ENCODE measurements at regions not wholly inside any gene's neighbourhood (a gene's known extent, or its start where the extent isn't known, plus 50 kb on each side); places are given as distances from the start of the nearest gene placed in this dataset.

DNA sequence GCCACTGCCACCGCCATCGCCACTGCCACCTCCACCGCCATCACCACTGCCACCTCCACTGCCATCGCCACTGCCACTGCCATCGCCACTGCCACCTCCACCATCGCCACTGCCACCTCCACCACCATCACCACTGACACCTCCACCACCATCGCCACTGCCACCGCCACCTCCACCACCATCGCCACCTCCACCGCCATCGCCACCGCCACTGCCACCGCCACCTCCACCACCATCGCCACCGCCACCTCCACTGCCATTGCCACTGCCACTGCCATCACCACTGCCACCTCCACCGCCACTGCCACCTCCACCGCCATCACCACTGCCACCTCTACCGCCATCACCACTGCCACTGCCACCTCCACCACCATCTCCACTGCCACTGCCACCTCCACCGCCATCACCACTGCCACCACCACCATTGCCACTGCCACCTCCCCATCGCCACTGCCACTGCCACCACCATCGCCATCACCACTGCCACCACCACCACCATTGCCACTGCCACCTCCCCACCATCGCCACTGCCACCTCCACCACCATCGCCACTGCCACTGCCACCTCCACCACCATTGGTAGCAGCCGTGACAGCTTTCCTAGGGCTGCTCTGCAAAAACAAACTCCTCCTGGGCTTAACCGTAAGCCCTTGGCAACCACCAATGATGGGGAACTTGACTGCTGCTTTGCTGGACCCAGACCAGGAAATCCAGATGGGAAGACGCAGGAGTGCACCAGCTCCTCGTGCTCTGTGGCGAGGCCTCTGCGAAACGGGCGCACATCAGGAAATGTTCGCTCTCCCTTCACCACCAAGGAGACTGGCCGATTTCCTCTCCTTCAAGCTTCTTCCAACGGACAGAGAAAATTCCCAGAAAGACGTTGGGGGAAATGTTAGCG is 147.2 kb downstream of the RBFOX3 start:
- H3K4me1 ChIP-seq (replicated peaks): no peaks in the 10 kb centered on the region
- H3K27ac ChIP-seq: no peak overlapping the region
- no peaks in the 10 kb centered on the region for H3K9me3 ChIP-seq
- no peaks in the 10 kb centered on the region for H3K36me3 ChIP-seq
- TF ChIP-seq POLR2A (IDR thresholded peaks at IDR 0.05) (no peak), POLR2AphosphoS5 (IDR thresholded peaks at IDR 0.05) (no peak), CTCF (IDR thresholded peaks at IDR 0.05) (no peak)
- H3K4me3 ChIP-seq: no peak overlapping the region
- H3K27me3 ChIP-seq (replicated peaks; ENCODE audit: insufficient read depth): peaks cover 9% of the 10 kb centered on the region
- 90% methylated on average over 36 of the region's 36 CpGs for WGBS
- DNase-seq (ENCODE audit: low spot score): no peak
- intact Hi-C loops (cut with DNase I): no loop called here

- no peak for DNase-seq (ENCODE audit: low spot score)
- H3K4me1 ChIP-seq (replicated peaks): no peaks in the 10 kb centered on the region
- H3K27ac ChIP-seq: no peak overlapping the region
- H3K4me3 ChIP-seq: no peak overlapping the region
- intact Hi-C loops (cut with DNase I): no loop called here
- H3K9me3 ChIP-seq: no peaks in the 10 kb centered on the region
- H3K36me3 ChIP-seq: no peaks in the 10 kb centered on the region
- WGBS: 79% methylated on average over 2 of the region's 2 CpGs
- TF ChIP-seq CTCF (IDR thresholded peaks at IDR 0.05) (no peak), POLR2A (IDR thresholded peaks at IDR 0.05) (no peak), POLR2AphosphoS5 (IDR thresholded peaks at IDR 0.05) (no peak)
- peaks cover 2% of the 10 kb centered on the region for H3K27me3 ChIP-seq (replicated peaks; ENCODE audit: insufficient read depth)
Observed at GRCh38 chr17:79461041-79461440, 149.8 kb downstream of the RBFOX3 start.

- WGBS: 83% methylated on average over 4 of the region's 4 CpGs
- H3K4me1 ChIP-seq (replicated peaks): no peaks in the 10 kb centered on the region
- H3K4me3 ChIP-seq: no peak overlapping the region
- H3K9me3 ChIP-seq: no peaks in the 10 kb centered on the region
- H3K36me3 ChIP-seq: no peaks in the 10 kb centered on the region
- TF ChIP-seq POLR2A (IDR thresholded peaks at IDR 0.05) (no peak), CTCF (IDR thresholded peaks at IDR 0.05) (no peak), POLR2AphosphoS5 (IDR thresholded peaks at IDR 0.05) (no peak)
- no peaks in the 10 kb centered on the region for H3K27me3 ChIP-seq (replicated peaks; ENCODE audit: insufficient read depth)
- intact Hi-C loops (cut with DNase I): no loop called here
- no peak overlapping the region for H3K27ac ChIP-seq
- no peak for DNase-seq (ENCODE audit: low spot score)
Observed at GRCh38 chr17:79459846-79460245, 151.0 kb downstream of the RBFOX3 start.

DNA sequence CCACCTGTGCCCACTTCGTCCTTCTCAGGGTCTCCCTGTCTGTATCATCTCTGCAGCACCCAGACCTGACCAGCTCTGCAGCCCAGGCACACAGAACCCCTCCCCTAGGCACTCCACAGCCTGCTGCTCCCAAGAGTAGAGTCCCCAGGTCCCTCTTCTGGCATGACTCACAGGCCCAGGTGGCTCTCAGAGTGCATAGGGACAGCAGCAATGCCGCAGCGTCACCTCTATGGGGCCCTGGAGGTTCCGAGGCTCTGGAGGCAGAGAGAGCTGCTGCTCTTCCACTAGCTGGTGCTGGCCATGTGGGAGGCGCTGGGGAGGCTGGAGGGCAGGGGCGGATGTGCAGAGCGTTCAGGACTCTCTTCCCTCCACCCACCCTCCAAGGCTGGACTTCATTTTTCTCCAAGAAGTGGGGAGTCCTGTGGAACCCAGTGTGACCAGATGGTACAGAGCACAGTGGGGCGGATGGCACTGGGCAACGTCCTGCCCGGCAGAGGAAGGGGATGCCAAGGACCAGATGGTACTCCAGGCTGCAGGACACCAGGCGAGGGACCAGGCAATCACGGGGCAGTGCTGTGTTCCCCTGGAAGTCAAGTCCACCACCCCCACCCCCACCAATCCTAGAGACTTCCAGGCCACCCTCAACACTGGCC is 151.7 kb downstream of the RBFOX3 start:
- DNase-seq (ENCODE audit: low spot score): no peak
- Histone ChIP-seq H3K9me3 (no peaks in the 10 kb centered on the region), H3K36me3 (no peaks in the 10 kb centered on the region), H3K27me3 (replicated peaks; ENCODE audit: insufficient read depth) (no peaks in the 10 kb centered on the region), H3K4me3 (no peak overlapping the region), H3K27ac (no peak overlapping the region), H3K4me1 (replicated peaks) (no peaks in the 10 kb centered on the region)
- intact Hi-C loops (cut with DNase I): no loop called here
- 79% methylated on average over 12 of the region's 12 CpGs for WGBS
- no peak for TF ChIP-seq POLR2A (IDR thresholded peaks at IDR 0.05)
- no peak for TF ChIP-seq CTCF (IDR thresholded peaks at IDR 0.05)
- TF ChIP-seq POLR2AphosphoS5 (IDR thresholded peaks at IDR 0.05): no peak

Measured in prostate gland (tissue), 2 donors.